NCI-H748 (cell line): ENCODE measurements at regions not wholly inside any gene's neighbourhood (a gene's known extent, or its start where the extent isn't known, plus 50 kb on each side); places are given as distances from the start of the nearest gene placed in this dataset.
A peak's percentile ranks its signal among the peaks of the same experiment; 100 is the strongest.
"Not testable (repeated sequence)": the region's sequence is repeated elsewhere in the genome, so short reads cannot be mapped to it uniquely, and the experiment has no call there.

Source experiments
- DNase-seq: peaks from one replicate; lab custom pipeline; 2025; ENCODE audit not compliant: unreplicated experiment; lab: John Stamatoyannopoulos, UW

DNA sequence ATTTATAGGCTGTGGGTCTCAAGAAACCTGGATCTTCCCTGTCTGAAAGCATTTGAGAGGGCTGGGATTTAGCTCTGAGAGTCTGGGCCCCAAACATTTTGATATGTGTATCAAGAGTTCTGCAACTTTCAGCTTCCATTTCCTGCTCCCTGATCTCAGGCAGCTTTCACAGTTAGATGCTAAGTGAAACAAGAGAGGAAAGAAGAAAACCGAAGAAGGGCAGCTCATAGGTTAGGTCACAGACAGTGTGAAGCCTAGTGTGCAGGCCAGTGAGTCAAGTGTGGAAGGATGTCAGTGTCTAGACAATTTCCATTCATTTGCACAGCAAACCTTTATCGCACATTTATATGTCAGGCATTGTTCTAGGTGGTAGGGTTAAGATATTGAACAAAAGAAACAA, 173.6 kb upstream of the PROK2 start:
- no peak for DNase-seq

GRCh38 chr3:71956716-71957115, 171.8 kb upstream of the PROK2 start:
- peak; percentile 21 for DNase-seq

DNA sequence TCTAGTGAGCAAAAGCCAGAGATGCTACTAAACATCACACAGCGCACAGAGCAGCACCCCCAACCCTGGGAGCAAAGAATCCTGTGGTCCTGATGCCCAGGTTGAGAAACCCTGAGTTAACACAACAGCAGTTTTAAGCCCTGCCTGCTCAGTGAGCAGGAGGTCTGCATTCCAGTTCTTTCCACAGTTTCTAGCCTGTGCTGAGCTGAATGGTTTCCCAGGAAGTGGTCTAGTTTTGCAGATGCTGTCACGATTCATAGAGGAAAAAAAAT, 171.1 kb upstream of the PROK2 start:
- no peak for DNase-seq

DNA sequence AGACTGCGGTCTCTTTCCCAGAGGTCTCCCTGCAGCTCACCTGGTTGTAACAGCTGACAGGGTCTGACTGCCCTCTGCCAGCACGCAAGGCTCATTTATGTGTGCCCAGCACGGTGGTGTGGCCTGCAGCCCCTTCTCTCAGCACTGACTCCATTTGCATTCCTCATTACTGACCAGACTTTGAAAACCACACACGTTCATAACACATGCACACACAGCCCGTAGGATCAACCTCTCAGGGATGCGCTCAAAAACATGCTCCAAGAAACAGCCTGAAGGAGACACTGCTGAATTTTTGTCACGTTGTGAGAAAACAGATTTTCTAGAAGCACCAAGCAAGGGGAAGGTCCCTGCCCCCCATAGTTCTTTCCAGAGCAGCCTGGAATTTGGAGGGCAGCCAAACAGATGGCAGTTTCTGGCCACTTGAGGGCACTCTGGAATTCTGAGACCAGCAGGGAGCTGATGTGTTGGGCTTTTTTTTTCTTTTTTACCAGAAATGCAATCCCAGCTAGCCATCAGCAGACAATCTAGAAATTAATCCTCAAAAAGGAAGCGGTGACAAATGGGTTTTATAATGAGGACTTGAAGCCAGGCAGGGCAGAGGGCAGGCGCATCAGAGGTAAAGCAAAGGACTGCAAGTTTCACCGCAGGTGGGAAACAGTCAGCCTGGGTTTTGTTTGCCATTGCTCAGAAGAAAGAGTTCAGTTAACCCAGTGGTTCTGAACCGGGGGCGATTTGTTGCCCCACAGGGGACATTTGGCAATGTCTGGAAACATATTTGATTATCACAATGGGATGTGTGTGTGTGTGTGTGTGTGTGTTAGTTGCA, 170.5 kb upstream of the PROK2 start:
- DNase-seq = peak; percentile 87

- DNase-seq = no peak
Measured at GRCh38 chr3:71951842-71952241, 166.9 kb upstream of the PROK2 start.

DNA sequence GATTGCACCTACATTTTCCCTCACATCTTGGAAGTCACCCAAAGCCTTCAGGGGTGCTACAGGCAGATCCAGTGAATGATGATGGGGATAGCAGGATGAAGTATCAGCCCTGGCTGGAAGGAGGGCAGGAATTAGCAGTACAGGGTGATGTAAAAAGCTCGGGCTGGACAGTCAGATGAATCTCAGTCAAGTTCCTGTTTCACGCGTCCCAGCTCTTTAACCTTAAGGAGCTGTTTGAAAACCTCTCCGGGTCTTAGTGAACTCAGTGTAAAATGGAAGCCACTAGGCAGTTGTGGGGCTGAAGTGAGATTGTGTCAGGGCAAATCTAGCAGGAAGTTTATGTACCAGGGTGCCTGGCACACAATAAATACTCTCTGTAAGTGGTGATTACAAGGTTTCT, 166.4 kb upstream of the PROK2 start:
- no peak for DNase-seq

- no peak for DNase-seq
Measured at GRCh38 chr3:71949442-71949841, 164.5 kb upstream of the PROK2 start.

DNA sequence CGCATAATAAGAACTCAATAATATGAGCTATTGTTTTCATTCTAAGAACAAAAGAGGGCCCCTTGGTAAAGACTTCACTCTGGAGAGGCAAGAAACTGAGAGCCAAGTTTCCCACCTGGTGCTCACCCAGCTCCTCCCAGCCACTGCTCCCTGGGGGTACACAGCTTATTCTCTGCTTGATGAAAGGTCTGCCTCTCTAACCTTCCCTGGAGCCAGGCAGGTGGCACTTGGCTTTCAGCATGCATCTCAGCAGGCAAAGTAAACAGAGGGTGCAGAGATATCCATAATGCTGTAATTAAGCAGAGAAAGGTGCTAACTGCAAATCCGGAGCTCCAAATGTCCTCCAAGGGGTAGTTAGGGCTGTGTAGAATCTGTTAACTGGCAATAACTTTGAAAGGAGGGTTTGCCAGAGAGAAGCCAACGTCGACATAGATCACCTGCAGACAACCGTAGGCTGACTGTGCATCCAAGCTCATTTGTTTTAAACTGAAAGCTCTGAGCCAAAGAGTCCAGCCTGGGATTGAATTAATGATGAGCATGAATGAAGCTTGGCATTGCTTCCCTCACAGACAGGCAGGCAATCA, 159.6 kb upstream of the PROK2 start:
- DNase-seq = peak; percentile 72

DNA sequence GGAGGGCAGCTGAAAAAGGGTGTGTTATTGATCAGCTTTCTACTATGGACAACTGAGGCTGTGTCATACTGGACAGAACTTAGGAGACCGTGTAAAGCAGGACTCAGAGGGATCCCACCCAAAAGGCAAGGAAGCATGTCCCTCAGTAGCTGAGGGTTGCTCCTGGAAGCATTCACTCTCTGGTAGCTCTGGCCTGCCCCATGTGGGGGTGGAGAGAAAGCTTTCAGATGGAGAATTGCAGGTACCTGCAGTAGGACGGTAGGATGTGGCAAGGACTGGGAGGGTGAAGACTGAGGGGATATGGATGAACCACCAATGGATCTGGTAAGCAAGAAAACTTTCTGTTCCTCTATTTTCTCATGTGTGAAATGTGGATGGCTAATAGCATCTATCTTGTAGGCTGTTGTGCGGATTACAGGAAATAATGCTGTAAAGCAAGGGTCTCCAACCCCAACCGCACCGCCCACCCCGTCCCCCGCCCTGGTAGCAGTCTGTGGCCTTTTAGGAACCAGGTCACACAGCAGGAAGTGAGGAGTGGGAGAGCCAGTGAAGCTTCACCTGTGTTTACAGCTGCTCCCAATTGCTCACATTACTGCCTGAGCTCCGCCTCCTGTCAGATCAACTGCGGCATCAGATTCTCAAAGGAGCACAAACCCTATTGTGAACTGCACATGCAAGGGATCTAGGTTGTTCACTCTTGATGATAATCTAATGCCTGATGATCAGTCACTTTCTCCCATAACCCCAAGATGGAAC, 157.7 kb upstream of the PROK2 start:
- DNase-seq = peak; percentile 39

- DNase-seq = no peak
Measured at GRCh38 chr3:71940486-71940885, 155.5 kb upstream of the PROK2 start.

DNA sequence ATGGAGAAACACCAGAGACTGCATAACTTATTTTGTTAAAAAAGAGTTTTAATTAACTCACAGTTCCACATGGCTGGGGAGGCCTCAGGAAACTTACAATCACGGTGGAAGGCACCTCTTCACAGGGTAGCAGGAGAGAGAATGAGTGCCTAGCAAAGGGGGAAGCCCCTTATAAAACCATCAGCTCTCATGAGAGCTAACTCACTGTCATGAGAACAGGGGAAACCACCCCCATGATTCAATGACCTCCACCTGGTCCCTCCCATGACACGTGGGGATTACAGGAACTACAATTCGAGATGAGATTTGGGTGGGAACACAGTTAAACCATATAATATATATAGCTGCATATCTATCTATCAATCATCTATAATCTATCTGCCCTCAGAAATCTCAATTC, 153.1 kb upstream of the PROK2 start:
- DNase-seq = not testable (repeated sequence)

DNA sequence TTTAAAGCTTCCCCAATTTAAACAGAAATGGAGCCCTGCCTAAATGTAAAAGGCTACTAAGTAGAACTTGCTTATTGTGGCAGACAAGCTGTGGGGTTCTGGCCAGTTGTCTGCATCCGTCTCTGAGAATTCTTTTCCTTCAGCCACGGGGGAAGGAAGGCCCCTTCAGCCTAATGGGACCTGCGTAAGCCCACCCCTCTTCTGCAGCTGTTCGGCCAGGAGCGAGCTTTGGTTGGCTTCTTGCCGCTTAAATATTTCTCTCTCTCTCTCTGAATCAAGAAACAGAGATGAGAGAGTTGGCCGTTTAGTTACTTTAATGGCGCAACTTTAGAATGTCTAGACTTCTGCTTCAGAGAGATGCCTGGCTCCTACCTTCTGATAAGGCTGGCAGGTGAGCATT, 151.7 kb upstream of the PROK2 start:
- DNase-seq = no peak

DNA sequence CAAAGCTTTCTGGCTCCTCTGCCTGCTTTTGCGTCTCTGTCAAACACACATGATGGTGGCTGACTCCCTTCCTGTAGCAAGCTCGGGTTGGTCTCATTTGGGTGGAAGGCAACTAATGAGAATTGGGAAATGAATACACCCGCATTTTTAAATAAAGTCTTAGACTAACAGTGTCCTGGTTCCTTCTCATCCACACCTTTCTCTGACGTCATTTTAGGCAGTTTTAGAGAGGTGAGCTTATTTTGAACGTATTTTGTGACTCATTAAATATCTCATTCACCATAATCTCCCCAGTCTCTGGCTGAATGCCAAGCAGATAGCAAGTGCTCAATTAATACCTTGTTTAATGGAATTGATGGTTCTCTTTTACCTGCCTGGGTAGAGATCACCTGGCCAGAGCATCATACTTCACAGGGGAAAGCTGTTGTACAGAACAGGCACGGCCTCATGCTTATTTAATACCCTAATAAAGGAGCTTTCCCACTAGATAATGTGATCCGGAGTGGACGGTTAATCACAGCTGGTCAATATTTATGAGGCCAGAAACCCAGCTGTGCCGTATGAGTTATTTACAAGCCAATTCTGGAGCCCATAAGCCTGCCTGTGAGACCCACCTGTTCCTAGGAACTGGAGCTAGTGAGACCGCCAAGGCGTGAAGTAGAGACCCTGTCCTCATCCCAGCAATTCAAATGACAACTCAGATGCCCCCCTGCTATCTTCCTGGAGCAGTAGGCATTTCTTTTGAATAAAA, 149.7 kb upstream of the PROK2 start:
- peak; percentile 56 for DNase-seq

GRCh38 chr3:71931922-71932321, 147.0 kb upstream of the PROK2 start:
- no peak for DNase-seq

GRCh38 chr3:71930056-71930991, 145.4 kb upstream of the PROK2 start:
- peak; percentile 34 for DNase-seq

- DNase-seq = no peak
Measured at GRCh38 chr3:71928212-71928611, 143.3 kb upstream of the PROK2 start.

GRCh38 chr3:71927505-71928066, 142.6 kb upstream of the PROK2 start:
- no peak for DNase-seq

DNA sequence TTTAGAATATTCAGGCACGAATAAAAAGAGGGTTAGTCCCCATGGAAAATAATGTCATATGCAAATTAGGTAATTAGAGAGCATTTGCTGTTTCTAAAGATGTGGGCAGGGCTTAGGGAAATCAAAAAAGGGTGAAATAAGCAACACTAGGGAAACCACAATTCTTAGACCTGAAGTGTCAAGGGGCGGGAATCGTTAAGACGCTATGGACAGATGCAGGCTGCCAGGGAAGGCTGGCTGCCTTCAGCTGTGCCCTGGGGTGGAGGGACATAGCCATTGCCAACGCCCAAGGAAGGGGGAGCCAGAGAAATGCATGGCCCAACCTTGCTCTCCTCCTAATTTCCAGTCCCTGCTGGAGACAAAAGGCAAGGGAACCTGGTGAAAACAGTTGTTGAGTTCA, 141.7 kb upstream of the PROK2 start:
- no peak for DNase-seq

DNA sequence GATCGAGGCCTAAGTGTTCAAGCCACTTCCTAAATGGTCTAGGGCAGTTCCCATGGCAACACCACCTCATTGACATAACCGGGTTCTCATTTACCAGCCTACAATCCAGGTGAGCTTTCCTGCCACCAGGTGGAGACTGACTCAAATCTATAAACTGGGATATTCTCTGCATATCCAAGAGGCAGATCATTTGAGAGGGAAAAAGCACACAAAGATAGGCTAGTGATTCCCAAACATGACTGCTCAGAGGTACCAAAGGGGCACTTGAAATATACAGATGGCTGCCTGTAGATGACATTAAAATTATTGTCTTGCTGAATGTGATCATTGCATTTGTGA, 141.3 kb upstream of the PROK2 start:
- DNase-seq = peak; percentile 94

DNA sequence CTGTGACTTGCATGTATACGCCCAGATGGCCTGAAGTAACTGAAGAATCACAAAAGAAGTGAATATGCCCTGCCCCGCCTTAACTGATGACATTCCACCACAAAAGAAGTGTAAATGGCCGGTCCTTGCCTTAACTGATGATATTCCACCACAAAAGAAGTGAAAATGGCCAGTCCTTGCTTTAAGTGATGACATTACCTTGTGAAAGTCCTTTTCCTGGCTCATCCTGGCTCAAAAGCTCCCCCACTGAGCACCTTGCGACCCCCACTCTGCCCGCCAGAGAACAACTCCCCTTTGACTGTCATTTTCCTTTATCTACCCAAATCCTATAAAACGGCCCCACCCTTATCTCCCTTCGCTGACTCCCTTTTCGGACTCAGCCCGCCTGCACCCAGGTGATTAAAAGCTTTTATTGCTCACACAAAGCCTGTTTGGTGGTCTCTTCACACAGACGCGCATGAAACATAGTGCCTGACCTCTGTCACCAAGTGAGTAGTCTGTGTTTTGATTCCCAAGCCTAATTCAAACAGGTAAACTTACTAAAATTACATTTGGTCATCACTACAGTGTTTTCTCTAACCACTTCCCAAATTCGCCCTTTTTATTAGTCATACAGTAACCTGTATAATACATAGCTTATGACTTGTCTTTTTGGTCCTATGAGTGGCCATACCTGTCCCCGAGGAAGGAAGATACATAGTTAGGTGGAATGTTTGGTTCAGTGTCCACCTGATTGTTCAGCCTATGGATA, 140.7 kb upstream of the PROK2 start:
- not testable (repeated sequence) for DNase-seq
